ENCODE measurements at regions not wholly inside any gene's neighbourhood (a gene's known extent, or its start where the extent isn't known, plus 50 kb on each side); places are given as distances from the start of the nearest gene placed in this dataset.

- no peaks in the 10 kb centered on the region for H3K36me3 ChIP-seq (ENCODE audit: control insufficient read depth, insufficient read depth, low read length)
- no peak overlapping the region for H3K27ac ChIP-seq (ENCODE audit: insufficient read depth, low read depth, low read length, poor library complexity, severe bottlenecking)
- no peaks in the 10 kb centered on the region for H3K9me3 ChIP-seq (ENCODE audit: control insufficient read depth, low read length)
- 94 to 96% methylated on average over 5 of the region's 5 CpGs for WGBS, 2 experiments
- H3K27me3 ChIP-seq (ENCODE audit: control insufficient read depth, insufficient read depth, low read length, poor library complexity, severe bottlenecking) = no peaks in the 10 kb centered on the region
- H3K4me3 ChIP-seq (ENCODE audit: insufficient read depth, low read depth, low read length) = no peak overlapping the region
- peaks cover 5% of the 10 kb centered on the region for H3K4me1 ChIP-seq (ENCODE audit: control insufficient read depth, insufficient read depth, low read length)
Observed at GRCh38 chr21:16159213-16159970, 429.6 kb downstream of the USP25 start.

DNA sequence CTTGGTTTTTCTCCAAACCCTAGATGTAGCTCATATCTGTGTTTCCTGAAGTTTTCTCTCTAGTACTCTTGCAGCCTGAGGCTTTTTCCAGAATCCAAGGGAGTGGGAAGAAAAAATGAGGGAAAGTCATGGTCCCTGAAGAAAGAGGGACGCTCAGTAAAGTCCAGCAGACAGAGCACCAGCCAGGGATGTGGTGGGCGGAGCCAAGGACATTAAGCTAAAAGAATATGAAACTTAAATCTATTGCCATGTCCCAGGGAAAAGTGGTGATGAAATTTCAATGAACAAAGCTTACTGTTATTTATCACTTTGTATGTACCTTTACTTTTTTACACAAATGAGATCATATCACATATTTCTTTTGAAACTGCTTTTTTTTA lies 430.2 kb downstream of the USP25 start:
- no peak overlapping the region for H3K4me3 ChIP-seq (ENCODE audit: insufficient read depth, low read depth, low read length)
- no peak overlapping the region for H3K27ac ChIP-seq (ENCODE audit: insufficient read depth, low read depth, low read length, poor library complexity, severe bottlenecking)
- WGBS, 2 experiments = 97 to 100% methylated on average over 2 of the region's 2 CpGs

DNA sequence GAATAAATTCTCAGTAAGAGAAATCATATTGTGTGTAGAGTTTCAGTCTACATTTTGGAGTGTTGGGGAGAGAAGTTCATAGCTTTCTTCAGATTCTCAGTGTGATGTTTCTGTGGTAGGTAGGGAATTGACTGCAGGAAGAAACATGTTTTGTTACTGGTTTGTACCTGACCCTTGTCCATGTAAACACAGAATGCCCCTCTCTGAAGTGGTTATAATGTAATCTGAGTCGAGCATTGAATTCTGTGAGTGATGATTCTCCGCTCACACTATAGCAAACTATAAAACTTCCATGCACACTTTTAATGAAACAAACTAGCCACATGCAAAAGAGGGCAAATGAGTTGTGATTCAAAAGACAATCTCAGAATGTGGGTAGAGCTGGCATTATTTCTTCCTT lies 433.2 kb downstream of the USP25 start:
- Histone ChIP-seq H3K4me1 (ENCODE audit: control insufficient read depth, insufficient read depth, low read length) (no peaks in the 10 kb centered on the region), H3K36me3 (ENCODE audit: control insufficient read depth, insufficient read depth, low read length) (no peaks in the 10 kb centered on the region), H3K9me3 (ENCODE audit: control insufficient read depth, low read length) (no peaks in the 10 kb centered on the region), H3K27me3 (ENCODE audit: control insufficient read depth, insufficient read depth, low read length, poor library complexity, severe bottlenecking) (no peaks in the 10 kb centered on the region), H3K4me3 (ENCODE audit: insufficient read depth, low read depth, low read length) (no peak overlapping the region), H3K27ac (ENCODE audit: insufficient read depth, low read depth, low read length, poor library complexity, severe bottlenecking) (no peak overlapping the region)
- WGBS, 2 experiments = 100% methylated on average over 2 of the region's 2 CpGs; no CpG with 5 or more reads in 1 of the 2 experiments

More for the DNA sequence above, 430.2 kb downstream of the USP25 start:
- H3K27me3 ChIP-seq (ENCODE audit: control insufficient read depth, insufficient read depth, low read length, poor library complexity, severe bottlenecking) = no peaks in the 10 kb centered on the region
- H3K9me3 ChIP-seq (ENCODE audit: control insufficient read depth, low read length) = no peaks in the 10 kb centered on the region
- no peaks in the 10 kb centered on the region for H3K36me3 ChIP-seq (ENCODE audit: control insufficient read depth, insufficient read depth, low read length)
- H3K4me1 ChIP-seq (ENCODE audit: control insufficient read depth, insufficient read depth, low read length) = peaks cover 3% of the 10 kb centered on the region

DNA sequence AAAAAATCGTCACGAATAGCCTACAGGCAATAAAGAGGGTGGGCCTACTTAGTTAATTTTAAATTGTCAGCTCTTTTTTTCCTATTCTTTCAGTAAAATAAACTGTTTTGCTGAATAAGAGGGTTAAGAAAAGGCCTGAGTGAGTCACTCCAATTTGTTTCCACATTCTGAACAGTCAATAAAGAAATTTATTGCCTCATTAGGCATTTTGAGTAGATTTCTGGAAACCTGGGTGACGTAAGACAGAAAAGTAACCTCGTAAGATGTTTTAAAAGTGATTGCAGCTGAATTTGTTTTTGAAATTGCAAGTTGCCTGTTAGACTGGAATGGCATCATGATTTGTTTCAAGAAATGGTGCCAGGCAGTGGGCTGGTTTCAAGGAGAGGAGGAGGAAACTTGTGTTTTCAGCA lies 439.3 kb downstream of the USP25 start:
- Histone ChIP-seq H3K27ac (ENCODE audit: insufficient read depth, low read depth, low read length, poor library complexity, severe bottlenecking) (no peak overlapping the region), H3K36me3 (ENCODE audit: control insufficient read depth, insufficient read depth, low read length) (no peaks in the 10 kb centered on the region), H3K4me3 (ENCODE audit: insufficient read depth, low read depth, low read length) (no peak overlapping the region), H3K4me1 (ENCODE audit: control insufficient read depth, insufficient read depth, low read length) (no peaks in the 10 kb centered on the region), H3K9me3 (ENCODE audit: control insufficient read depth, low read length) (no peaks in the 10 kb centered on the region), H3K27me3 (ENCODE audit: control insufficient read depth, insufficient read depth, low read length, poor library complexity, severe bottlenecking) (no peaks in the 10 kb centered on the region)
- WGBS, 2 experiments = 89 to 94% methylated on average over 4 of the region's 4 CpGs

GRCh38 chr21:16169779-16170178 lies 440.0 kb downstream of the USP25 start:
- Histone ChIP-seq H3K4me1 (ENCODE audit: control insufficient read depth, insufficient read depth, low read length) (no peaks in the 10 kb centered on the region), H3K9me3 (ENCODE audit: control insufficient read depth, low read length) (no peaks in the 10 kb centered on the region), H3K4me3 (ENCODE audit: insufficient read depth, low read depth, low read length) (no peak overlapping the region), H3K27ac (ENCODE audit: insufficient read depth, low read depth, low read length, poor library complexity, severe bottlenecking) (no peak overlapping the region), H3K36me3 (ENCODE audit: control insufficient read depth, insufficient read depth, low read length) (no peaks in the 10 kb centered on the region), H3K27me3 (ENCODE audit: control insufficient read depth, insufficient read depth, low read length, poor library complexity, severe bottlenecking) (no peaks in the 10 kb centered on the region)
- WGBS, 2 experiments = 80 to 90% methylated on average over 1 of the region's 1 CpG

- Histone ChIP-seq H3K27me3 (ENCODE audit: control insufficient read depth, insufficient read depth, low read length, poor library complexity, severe bottlenecking) (no peaks in the 10 kb centered on the region), H3K9me3 (ENCODE audit: control insufficient read depth, low read length) (no peaks in the 10 kb centered on the region), H3K36me3 (ENCODE audit: control insufficient read depth, insufficient read depth, low read length) (no peaks in the 10 kb centered on the region), H3K27ac (ENCODE audit: insufficient read depth, low read depth, low read length, poor library complexity, severe bottlenecking) (no peak overlapping the region), H3K4me1 (ENCODE audit: control insufficient read depth, insufficient read depth, low read length) (no peaks in the 10 kb centered on the region), H3K4me3 (ENCODE audit: insufficient read depth, low read depth, low read length) (no peak overlapping the region)
Observed at GRCh38 chr21:16176570-16176969, 446.8 kb downstream of the USP25 start.

DNA sequence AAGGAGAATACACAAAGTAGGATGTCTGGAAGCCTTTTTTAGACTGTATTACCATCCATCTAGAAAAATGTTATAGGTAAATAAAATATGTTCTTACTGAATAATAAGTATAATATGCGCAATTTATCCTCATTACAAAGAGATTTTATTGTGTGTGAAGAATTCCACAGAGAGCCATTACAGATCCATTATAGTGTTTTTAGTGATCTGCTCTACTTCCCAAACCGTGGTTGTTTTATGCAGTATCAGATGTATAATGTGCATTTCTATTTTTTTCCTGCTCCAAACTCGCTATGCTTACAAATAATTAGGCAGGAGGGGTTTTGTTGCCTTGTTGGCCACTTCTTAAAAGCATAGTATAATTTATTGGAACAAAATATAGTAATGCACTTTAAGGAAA lies 447.8 kb downstream of the USP25 start:
- no peaks in the 10 kb centered on the region for H3K4me1 ChIP-seq (ENCODE audit: control insufficient read depth, insufficient read depth, low read length)
- no peak overlapping the region for H3K4me3 ChIP-seq (ENCODE audit: insufficient read depth, low read depth, low read length)
- 93 to 100% methylated on average over 1 to 3 of the region's 3 CpGs for WGBS, 2 experiments
- H3K27me3 ChIP-seq (ENCODE audit: control insufficient read depth, insufficient read depth, low read length, poor library complexity, severe bottlenecking) = no peaks in the 10 kb centered on the region
- no peaks in the 10 kb centered on the region for H3K36me3 ChIP-seq (ENCODE audit: control insufficient read depth, insufficient read depth, low read length)
- H3K27ac ChIP-seq (ENCODE audit: insufficient read depth, low read depth, low read length, poor library complexity, severe bottlenecking) = no peak overlapping the region
- no peaks in the 10 kb centered on the region for H3K9me3 ChIP-seq (ENCODE audit: control insufficient read depth, low read length)

DNA sequence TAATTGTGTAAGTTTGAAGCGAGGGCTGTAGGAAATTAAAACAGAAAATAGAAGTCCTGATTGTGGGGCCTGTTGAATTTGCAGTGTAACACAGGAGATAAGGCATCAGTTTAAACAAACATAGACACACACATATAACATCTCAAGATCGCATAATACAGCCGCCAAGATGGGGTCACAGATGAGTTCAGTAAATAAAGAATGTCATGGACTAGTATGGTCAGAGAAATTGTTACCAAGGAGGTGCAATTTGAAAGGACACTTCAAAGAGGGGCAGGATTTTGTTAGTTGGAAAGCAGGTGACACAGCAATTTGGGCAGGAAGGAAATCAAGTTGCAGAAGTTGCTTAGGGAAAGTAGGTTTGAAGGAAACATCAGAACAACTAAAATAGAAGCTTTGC lies 450.0 kb downstream of the USP25 start:
- H3K9me3 ChIP-seq (ENCODE audit: control insufficient read depth, low read length) = no peaks in the 10 kb centered on the region
- no peak overlapping the region for H3K27ac ChIP-seq (ENCODE audit: insufficient read depth, low read depth, low read length, poor library complexity, severe bottlenecking)
- H3K27me3 ChIP-seq (ENCODE audit: control insufficient read depth, insufficient read depth, low read length, poor library complexity, severe bottlenecking) = no peaks in the 10 kb centered on the region
- no peaks in the 10 kb centered on the region for H3K4me1 ChIP-seq (ENCODE audit: control insufficient read depth, insufficient read depth, low read length)
- H3K36me3 ChIP-seq (ENCODE audit: control insufficient read depth, insufficient read depth, low read length) = no peaks in the 10 kb centered on the region
- no peak overlapping the region for H3K4me3 ChIP-seq (ENCODE audit: insufficient read depth, low read depth, low read length)
- WGBS, 2 experiments = 90 to 93% methylated on average over 3 of the region's 3 CpGs

DNA sequence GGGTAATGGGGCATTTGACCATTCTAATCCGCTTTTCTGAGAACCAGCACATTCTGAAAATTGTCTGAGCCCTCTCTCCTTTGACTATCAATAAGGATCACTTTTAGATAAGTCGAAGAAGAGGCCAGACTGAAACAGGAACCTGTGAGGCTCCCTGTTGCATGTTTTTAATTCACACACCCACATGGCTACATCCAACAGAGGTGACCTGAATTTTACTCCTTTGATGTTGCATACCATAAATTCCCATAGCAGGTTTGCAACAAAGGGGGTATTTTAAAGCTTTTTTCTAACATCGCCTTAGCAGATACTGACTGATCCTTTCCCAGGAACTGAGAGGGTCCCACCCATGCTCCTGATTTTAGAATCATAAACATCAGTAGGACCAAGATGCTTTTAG lies 450.8 kb downstream of the USP25 start:
- H3K4me1 ChIP-seq (ENCODE audit: control insufficient read depth, insufficient read depth, low read length) = peaks cover 6% of the 10 kb centered on the region
- H3K27ac ChIP-seq (ENCODE audit: insufficient read depth, low read depth, low read length, poor library complexity, severe bottlenecking) = no peak overlapping the region
- 72 to 79% methylated on average over 3 of the region's 3 CpGs for WGBS, 2 experiments
- H3K4me3 ChIP-seq (ENCODE audit: insufficient read depth, low read depth, low read length) = no peak overlapping the region
- H3K9me3 ChIP-seq (ENCODE audit: control insufficient read depth, low read length) = no peaks in the 10 kb centered on the region
- H3K36me3 ChIP-seq (ENCODE audit: control insufficient read depth, insufficient read depth, low read length) = no peaks in the 10 kb centered on the region
- no peaks in the 10 kb centered on the region for H3K27me3 ChIP-seq (ENCODE audit: control insufficient read depth, insufficient read depth, low read length, poor library complexity, severe bottlenecking)

DNA sequence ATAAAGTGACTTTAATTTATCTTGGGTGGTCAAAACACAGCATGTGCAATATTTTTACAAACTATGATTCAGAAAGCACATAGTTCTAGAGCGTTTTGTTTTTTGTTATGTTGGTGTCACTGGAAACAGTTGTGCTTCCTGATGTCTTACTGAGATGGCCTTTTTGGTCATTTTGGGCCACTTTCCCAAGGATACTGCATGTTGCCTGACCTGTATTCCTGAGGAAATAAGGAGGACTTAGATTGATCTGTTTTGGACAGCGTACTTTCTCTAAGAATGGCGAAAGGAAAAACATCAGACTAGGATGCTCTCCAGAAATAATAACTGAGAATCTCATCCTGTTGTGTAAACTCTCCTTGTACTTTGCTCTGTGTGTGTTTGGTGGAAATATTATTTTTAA lies 451.2 kb downstream of the USP25 start:
- H3K36me3 ChIP-seq (ENCODE audit: control insufficient read depth, insufficient read depth, low read length) = no peaks in the 10 kb centered on the region
- 94 to 98% methylated on average over 3 of the region's 3 CpGs for WGBS, 2 experiments
- H3K4me1 ChIP-seq (ENCODE audit: control insufficient read depth, insufficient read depth, low read length) = peaks cover 6% of the 10 kb centered on the region
- H3K27me3 ChIP-seq (ENCODE audit: control insufficient read depth, insufficient read depth, low read length, poor library complexity, severe bottlenecking) = no peaks in the 10 kb centered on the region
- H3K27ac ChIP-seq (ENCODE audit: insufficient read depth, low read depth, low read length, poor library complexity, severe bottlenecking) = no peak overlapping the region
- H3K4me3 ChIP-seq (ENCODE audit: insufficient read depth, low read depth, low read length) = no peak overlapping the region
- no peaks in the 10 kb centered on the region for H3K9me3 ChIP-seq (ENCODE audit: control insufficient read depth, low read length)

DNA sequence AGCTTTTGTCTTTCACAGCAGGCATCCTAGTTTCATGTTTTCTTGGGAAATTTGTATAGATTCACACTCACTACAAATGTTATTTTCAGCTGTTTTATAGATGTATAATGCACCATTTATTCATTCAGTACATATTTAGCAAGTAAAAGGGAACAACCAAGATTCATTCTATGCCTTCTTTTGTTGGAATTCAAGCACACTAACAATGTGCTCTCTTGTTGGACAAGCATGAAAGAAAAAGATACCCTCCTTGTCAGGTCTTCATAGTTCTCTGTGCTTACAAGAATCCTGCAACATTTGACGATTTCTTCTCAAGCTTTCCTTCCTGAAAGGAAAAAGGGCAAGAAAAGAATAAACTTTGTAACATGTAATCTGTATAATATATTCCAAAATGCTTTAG lies 456.0 kb downstream of the USP25 start:
- no peak overlapping the region for H3K4me3 ChIP-seq (ENCODE audit: insufficient read depth, low read depth, low read length)
- no peaks in the 10 kb centered on the region for H3K27me3 ChIP-seq (ENCODE audit: control insufficient read depth, insufficient read depth, low read length, poor library complexity, severe bottlenecking)
- no peak overlapping the region for H3K27ac ChIP-seq (ENCODE audit: insufficient read depth, low read depth, low read length, poor library complexity, severe bottlenecking)
- H3K4me1 ChIP-seq (ENCODE audit: control insufficient read depth, insufficient read depth, low read length) = peaks cover 6% of the 10 kb centered on the region
- WGBS, 2 experiments = 83% methylated on average over 1 of the region's 1 CpG; no CpG with 5 or more reads in 1 of the 2 experiments
- H3K9me3 ChIP-seq (ENCODE audit: control insufficient read depth, low read length) = no peaks in the 10 kb centered on the region
- no peaks in the 10 kb centered on the region for H3K36me3 ChIP-seq (ENCODE audit: control insufficient read depth, insufficient read depth, low read length)

All from ectodermal cell (in vitro differentiated cells).